ENCODE measurements at regions not wholly inside any gene's neighbourhood (a gene's known extent, or its start where the extent isn't known, plus 50 kb on each side); places are given as distances from the start of the nearest gene placed in this dataset.

DNA sequence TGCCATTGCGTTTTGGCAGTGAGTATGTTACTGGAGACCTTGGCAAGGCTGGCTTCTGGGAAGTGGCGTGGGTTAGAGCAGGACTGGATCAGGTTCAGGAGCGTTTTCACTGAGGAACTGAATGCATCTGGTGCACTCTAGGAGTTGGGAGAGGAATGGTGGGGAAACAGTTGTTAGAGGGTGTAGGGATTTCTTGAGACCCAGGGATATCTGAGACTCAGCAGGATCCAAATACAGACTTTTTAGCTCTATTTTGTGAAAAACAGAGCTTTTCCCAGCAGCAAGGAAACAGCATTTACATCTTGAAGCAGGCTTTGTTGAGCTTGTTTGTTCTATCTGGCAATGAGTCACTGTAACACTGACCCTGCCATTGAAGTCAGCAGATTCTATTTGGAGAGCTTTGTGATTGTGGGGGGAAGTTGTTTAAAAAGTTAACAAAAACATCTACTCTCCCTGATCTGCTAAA lies 56.9 kb upstream of the NRIP1 start (continued):
- TF ChIP-seq ZNF253 (CRISPR knock-in tag; IDR thresholded peaks at IDR 0.05; ENCODE audit: borderline replicate concordance) (no peak), ZNF329 (CRISPR knock-in tag; IDR thresholded peaks at IDR 0.05; ENCODE audit: low read depth) (no peak), THAP11 (CRISPR knock-in tag; IDR thresholded peaks at IDR 0.05) (no peak), TCF7 (IDR thresholded peaks at IDR 0.05; ENCODE audit: low read depth) (peak; percentile 86), ZNF841 (CRISPR knock-in tag; IDR thresholded peaks at IDR 0.05; ENCODE audit: borderline replicate concordance) (no peak), ATRX (CRISPR knock-in tag; IDR thresholded peaks at IDR 0.05; ENCODE audit: borderline replicate concordance) (no peak), NR2F2 (IDR thresholded peaks at IDR 0.05; ENCODE audit: borderline replicate concordance, low read depth) (peak; percentile 68; the same call in 1 of the 2 replicates), ZNF614 (CRISPR knock-in tag; IDR thresholded peaks at IDR 0.05; ENCODE audit: borderline replicate concordance) (0 out of 2 replicates have a peak, but pooled peaks have one; percentile 44), ZMYM3 (CRISPR knock-in tag; IDR thresholded peaks at IDR 0.05) (0 out of 2 replicates have a peak, but pooled peaks have one; percentile 0), JUND (CRISPR knock-in tag; IDR thresholded peaks at IDR 0.05) (0 out of 2 replicates have a peak, but pooled peaks have one; percentile 30), ZNF260 (CRISPR knock-in tag; IDR thresholded peaks at IDR 0.05; ENCODE audit: borderline replicate concordance, low read depth) (no peak), ZFAT (CRISPR knock-in tag; conservative IDR thresholded peaks at IDR 0.05) (peak; percentile 97)
- TF ChIP-seq, protein P1, sequence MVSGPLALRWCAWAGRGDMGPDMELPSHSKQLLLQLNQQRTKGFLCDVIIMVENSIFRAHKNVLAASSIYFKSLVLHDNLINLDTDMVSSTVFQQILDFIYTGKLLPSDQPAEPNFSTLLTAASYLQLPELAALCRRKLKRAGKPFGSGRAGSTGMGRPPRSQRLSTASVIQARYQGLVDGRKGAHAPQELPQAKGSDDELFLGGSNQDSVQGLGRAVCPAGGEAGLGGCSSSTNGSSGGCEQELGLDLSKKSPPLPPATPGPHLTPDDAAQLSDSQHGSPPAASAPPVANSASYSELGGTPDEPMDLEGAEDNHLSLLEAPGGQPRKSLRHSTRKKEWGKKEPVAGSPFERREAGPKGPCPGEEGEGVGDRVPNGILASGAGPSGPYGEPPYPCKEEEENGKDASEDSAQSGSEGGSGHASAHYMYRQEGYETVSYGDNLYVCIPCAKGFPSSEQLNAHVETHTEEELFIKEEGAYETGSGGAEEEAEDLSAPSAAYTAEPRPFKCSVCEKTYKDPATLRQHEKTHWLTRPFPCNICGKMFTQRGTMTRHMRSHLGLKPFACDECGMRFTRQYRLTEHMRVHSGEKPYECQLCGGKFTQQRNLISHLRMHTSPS (CRISPR knock-in tag; IDR thresholded peaks at IDR 0.05; ENCODE audit: low read depth) = no peak
- TF ChIP-seq, protein P2, sequence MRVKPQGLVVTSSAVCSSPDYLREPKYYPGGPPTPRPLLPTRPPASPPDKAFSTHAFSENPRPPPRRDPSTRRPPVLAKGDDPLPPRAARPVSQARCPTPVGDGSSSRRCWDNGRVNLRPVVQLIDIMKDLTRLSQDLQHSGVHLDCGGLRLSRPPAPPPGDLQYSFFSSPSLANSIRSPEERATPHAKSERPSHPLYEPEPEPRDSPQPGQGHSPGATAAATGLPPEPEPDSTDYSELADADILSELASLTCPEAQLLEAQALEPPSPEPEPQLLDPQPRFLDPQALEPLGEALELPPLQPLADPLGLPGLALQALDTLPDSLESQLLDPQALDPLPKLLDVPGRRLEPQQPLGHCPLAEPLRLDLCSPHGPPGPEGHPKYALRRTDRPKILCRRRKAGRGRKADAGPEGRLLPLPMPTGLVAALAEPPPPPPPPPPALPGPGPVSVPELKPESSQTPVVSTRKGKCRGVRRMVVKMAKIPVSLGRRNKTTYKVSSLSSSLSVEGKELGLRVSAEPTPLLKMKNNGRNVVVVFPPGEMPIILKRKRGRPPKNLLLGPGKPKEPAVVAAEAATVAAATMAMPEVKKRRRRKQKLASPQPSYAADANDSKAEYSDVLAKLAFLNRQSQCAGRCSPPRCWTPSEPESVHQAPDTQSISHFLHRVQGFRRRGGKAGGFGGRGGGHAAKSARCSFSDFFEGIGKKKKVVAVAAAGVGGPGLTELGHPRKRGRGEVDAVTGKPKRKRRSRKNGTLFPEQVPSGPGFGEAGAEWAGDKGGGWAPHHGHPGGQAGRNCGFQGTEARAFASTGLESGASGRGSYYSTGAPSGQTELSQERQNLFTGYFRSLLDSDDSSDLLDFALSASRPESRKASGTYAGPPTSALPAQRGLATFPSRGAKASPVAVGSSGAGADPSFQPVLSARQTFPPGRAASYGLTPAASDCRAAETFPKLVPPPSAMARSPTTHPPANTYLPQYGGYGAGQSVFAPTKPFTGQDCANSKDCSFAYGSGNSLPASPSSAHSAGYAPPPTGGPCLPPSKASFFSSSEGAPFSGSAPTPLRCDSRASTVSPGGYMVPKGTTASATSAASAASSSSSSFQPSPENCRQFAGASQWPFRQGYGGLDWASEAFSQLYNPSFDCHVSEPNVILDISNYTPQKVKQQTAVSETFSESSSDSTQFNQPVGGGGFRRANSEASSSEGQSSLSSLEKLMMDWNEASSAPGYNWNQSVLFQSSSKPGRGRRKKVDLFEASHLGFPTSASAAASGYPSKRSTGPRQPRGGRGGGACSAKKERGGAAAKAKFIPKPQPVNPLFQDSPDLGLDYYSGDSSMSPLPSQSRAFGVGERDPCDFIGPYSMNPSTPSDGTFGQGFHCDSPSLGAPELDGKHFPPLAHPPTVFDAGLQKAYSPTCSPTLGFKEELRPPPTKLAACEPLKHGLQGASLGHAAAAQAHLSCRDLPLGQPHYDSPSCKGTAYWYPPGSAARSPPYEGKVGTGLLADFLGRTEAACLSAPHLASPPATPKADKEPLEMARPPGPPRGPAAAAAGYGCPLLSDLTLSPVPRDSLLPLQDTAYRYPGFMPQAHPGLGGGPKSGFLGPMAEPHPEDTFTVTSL (CRISPR knock-in tag; IDR thresholded peaks at IDR 0.05; ENCODE audit: borderline replicate concordance) = peak; percentile 76; the same call in 1 of the 2 replicates
- TF ChIP-seq, protein P3, sequence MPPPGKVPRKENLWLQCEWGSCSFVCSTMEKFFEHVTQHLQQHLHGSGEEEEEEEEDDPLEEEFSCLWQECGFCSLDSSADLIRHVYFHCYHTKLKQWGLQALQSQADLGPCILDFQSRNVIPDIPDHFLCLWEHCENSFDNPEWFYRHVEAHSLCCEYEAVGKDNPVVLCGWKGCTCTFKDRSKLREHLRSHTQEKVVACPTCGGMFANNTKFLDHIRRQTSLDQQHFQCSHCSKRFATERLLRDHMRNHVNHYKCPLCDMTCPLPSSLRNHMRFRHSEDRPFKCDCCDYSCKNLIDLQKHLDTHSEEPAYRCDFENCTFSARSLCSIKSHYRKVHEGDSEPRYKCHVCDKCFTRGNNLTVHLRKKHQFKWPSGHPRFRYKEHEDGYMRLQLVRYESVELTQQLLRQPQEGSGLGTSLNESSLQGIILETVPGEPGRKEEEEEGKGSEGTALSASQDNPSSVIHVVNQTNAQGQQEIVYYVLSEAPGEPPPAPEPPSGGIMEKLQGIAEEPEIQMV (CRISPR knock-in tag; IDR thresholded peaks at IDR 0.05; ENCODE audit: low read depth) = no peak
